SHP77 treated with DMSO at 0.1 percent for 48 hours (cell line): ENCODE measurements at regions not wholly inside any gene's neighbourhood (a gene's known extent, or its start where the extent isn't known, plus 50 kb on each side); places are given as distances from the start of the nearest gene placed in this dataset.
"Not testable (repeated sequence)": the region's sequence is repeated elsewhere in the genome, so short reads cannot be mapped to it uniquely, and the experiment has no call there.

Experiments
- DNase-seq: peaks from one replicate; lab custom pipeline; 2025; lab: John Stamatoyannopoulos, UW

- DNase-seq, result no peak
Measured at GRCh38 chr16:77488652-77489051, 53.8 kb upstream of the ADAMTS18 start.

- DNase-seq, result no peak
Measured at GRCh38 chr16:77491091-77491490, 56.3 kb upstream of the ADAMTS18 start.

- no peak for DNase-seq
Measured at GRCh38 chr16:77496934-77497333, 62.1 kb upstream of the ADAMTS18 start.

- no peak for DNase-seq
Measured at GRCh38 chr16:77499373-77500285, 64.8 kb upstream of the ADAMTS18 start.

- no peak for DNase-seq
Measured at GRCh38 chr16:77500286-77500598, 65.4 kb upstream of the ADAMTS18 start.

GRCh38 chr16:77500934-77501664 lies 66.3 kb upstream of the ADAMTS18 start:
- DNase-seq, result no peak

GRCh38 chr16:77502448-77502847 lies 67.6 kb upstream of the ADAMTS18 start:
- no peak for DNase-seq

GRCh38 chr16:77506492-77506891 lies 71.7 kb upstream of the ADAMTS18 start:
- DNase-seq, result not testable (repeated sequence)

- no peak for DNase-seq
Measured at GRCh38 chr16:77509051-77509450, 74.2 kb upstream of the ADAMTS18 start.

GRCh38 chr16:77509796-77510195 lies 75.0 kb upstream of the ADAMTS18 start:
- DNase-seq, result no peak

- DNase-seq, result no peak
Measured at GRCh38 chr16:77511053-77511452, 76.2 kb upstream of the ADAMTS18 start.

- DNase-seq, result no peak
Measured at GRCh38 chr16:77514500-77515220, 79.8 kb upstream of the ADAMTS18 start.

- not testable (repeated sequence) for DNase-seq
Measured at GRCh38 chr16:77525226-77525625, 90.4 kb upstream of the ADAMTS18 start.

GRCh38 chr16:77531752-77532151 lies 96.9 kb upstream of the ADAMTS18 start:
- DNase-seq, result no peak

GRCh38 chr16:77536809-77537208 lies 102.0 kb upstream of the ADAMTS18 start:
- no peak for DNase-seq

- DNase-seq, result no peak
Measured at GRCh38 chr16:77539421-77540034, 104.7 kb upstream of the ADAMTS18 start.

- DNase-seq, result no peak
Measured at GRCh38 chr16:77540646-77541045, 105.8 kb upstream of the ADAMTS18 start.

GRCh38 chr16:77541165-77541564 lies 106.3 kb upstream of the ADAMTS18 start:
- no peak for DNase-seq

GRCh38 chr16:77548151-77548550 lies 113.3 kb upstream of the ADAMTS18 start:
- DNase-seq, result no peak

GRCh38 chr16:77548766-77549165 lies 113.9 kb upstream of the ADAMTS18 start:
- DNase-seq, result no peak

GRCh38 chr16:77549876-77550275 lies 115.0 kb upstream of the ADAMTS18 start:
- no peak for DNase-seq

- DNase-seq, result no peak
Measured at GRCh38 chr16:77551357-77551756, 116.5 kb upstream of the ADAMTS18 start.
